Suppressor macrophage treated with lipopolysaccharide for 1 hour (primary cell): ENCODE measurements at regions not wholly inside any gene's neighbourhood (a gene's known extent, or its start where the extent isn't known, plus 50 kb on each side); places are given as distances from the start of the nearest gene placed in this dataset.

Experiments
- DNase-seq, 3 donors: peaks; one replicate each; pipeline ENCODE4 v3.0.0-alpha.2; 2020 to 2022

DNA sequence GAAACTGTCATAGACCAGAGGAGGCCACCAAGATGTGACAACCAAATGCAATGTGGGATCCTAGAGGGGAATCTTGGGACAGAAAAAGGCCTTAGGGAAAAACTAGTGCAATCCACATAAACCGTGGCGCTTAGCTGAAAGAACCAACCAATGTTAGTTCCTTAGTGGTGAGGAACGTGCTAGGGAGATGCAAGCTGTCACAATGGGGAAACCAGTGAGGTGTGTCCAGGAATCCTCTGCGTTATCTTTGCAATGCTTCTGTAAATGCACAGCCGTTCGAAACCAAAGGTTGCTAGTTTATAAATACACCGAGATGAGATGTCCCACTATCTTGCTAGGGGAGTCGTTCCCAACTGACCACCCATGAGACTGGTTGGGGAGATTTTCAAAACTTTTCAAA is 157.0 kb upstream of the ID2 start:
- no peak for DNase-seq

DNA sequence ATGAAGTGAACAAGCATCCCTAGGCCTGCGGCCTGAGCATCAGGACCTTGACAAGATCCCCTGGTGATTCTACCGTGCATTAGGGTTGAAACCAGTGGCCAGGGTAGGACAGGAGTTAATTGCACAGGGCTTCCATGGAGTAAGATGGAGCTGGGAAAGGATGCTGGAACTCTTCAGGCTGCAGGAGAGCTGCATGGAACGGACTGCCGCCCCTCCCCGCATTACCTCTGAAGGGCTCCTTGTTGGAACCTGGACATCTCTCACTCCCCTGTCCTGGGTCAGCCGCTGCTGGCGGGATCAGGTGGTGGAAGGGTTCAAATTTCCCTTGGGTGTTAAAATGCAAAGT is 156.6 kb upstream of the ID2 start:
- no peak for DNase-seq

DNA sequence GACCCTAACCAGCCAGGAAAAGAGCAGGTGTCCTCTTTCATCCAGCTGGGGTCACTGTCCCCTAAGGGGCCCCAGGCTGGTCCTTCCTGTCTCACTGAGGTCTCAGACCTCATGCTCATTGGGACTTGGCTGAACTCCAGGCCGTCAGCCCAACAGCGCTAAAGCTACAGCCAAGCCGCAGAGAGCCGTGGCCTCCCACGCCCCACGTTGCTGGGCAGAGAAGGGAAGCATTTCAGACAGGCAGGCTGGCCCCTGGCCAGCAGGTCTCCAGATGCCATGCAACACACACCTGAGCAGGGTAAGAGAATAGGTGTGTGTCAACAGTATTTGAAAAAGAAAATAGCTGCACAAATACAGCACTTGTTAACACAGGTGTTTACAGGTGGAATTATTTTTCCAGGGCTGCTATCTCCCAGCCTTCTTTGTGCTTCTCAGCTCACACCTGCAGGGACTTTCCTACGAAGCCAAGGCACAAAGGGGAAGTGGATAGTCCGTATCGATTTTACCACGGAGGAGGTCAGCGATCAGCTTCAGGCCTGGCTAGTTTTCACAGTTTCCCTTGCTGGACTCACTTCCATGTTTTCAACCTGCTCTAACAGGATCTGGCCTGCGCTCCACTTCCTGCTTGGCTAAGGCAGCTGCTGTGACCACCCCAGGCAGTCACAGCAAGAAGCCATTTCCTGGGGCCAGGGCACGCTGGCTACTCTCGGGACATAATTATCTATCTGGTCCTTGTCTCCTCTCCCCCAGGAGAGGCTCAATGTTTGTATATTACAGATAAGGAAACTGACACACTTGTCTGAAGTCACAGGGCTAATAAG is 156.1 kb upstream of the ID2 start:
- peak; percentile 73 to 86 (median 83) for DNase-seq

DNA sequence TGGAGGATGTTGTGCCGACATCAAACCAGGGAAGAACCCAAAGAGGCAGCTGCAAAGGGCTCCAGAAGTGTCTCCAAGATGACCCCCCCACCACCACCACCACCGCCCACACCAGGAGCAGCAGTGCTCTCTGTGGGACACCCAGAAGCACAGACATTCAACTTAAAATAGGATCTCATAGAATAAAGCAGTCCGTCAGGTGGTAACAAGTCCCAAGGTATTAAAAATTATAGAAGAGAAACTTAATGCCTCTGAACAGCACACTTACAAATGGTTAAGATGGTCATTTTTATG is 155.5 kb upstream of the ID2 start:
- no peak for DNase-seq

DNA sequence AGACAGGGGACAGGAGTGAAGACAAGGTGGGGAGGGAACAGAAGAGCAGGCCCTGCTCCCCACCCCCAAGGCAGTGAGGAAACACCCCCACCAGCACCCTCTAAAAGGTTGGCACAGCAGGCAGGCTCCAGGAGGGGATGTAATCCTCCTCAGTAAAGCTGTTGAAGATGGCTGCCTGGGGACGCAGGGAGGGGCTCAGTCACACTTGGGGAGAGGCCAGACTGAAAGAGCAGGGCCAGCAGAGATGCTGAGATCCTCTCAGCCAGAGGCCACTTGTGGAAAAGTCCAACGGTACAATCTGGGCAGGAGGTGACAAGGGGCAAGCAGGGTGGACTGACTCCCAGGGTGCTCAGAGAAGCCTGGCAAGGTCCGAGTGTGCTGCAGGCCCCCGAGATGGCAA is 154.8 kb upstream of the ID2 start:
- DNase-seq = no peak

DNA sequence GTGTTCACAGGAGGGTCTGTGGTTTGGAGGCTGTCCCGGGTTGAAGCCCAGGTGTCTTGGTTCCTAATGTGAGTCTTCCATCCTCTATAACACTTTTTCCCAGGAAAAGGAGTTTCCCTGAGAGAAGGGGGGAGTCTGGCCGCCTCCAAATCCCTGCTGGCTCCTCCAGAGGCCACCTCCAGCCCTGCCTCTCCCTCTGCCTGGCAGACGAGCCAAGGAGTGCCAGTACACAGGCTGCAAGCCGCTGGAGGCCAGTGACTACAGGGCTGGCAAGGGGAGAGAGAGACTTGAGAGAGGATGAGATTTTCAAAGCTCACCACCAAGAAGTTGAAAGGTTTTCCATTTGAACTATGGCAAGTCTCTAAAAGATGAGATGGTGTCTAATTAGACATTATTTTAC is 154.2 kb upstream of the ID2 start:
- DNase-seq = no peak

DNA sequence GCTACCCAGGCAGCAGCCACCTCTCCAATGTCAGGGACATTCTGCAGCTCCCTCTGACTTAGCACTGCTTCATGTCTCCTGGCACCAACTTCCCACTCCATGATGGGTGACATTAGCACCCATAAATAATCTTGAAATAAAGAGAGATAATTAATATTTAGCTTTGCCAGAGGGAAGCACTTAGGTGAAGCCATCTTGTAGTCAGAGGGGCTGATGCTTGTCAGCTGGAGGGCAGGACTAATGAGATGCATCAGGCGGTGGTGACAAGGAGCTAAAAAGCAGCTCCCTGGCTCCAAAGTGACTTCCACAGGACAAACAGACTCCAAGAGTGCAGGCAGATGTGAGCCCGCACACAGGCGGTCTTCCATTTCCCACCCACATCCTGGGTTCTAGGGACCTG is 153.0 kb upstream of the ID2 start:
- DNase-seq = no peak

DNA sequence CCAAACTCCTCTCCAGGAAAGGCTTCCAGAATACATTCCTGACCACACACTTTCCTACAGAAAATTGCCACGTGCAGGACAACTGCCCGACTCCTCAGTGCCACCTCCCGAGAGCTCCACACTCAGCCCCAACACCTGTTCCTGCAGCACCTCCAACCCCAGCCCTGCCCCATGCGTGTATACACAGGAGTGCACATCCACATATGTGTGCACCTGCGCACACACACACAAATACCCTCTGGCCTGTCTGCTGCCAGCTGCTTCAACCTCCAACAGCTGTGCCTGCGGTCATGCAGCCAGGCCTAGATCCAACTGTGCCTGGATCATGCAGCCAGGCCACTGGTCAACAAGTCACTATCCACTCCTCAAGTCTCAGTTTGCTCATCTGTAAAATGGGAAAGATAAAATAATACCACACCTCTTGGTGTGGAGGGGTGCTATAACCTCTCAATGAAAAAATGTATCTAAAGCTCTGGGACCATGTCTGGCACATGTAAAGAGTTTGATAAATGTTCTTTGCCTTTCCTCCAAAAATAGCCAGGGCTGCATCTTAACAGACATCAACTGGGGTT is 152.1 kb upstream of the ID2 start:
- no peak for DNase-seq

DNA sequence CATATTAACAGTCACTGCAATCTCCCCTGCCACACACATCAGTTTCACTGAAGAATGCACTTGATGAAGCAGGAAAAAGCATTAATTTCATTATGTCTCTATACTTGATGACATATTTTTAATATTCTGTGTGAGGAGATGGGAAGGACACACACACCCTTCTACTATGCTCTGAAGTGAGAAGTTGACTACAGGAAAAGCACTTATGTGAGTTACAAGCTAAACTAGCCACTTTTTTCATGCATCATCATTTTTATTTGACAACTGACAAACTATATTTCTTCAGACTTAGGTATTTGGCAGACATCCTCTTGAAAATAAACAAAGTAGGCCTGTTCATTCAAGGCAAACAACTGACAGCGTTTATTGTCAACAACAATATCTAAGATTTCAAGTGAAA is 150.4 kb upstream of the ID2 start:
- DNase-seq = no peak

DNA sequence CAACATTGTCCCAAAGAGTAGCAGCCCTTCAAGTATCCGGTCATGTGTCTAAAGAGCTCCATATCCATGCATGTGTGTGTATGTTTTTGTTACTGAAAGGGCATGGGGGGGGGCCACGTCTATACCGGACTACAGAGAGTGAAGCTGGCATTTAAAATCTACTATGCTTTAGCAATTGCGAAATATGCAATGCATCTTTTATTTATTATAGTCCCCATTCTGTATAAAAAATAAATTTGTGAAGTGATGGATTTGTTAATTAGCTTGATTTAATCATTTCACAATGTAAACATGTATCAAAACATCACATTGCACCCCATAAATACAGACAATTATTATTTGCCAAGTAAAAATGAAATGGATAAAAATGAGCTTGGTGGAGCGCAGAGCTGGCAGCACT is 149.4 kb upstream of the ID2 start:
- no peak for DNase-seq

DNA sequence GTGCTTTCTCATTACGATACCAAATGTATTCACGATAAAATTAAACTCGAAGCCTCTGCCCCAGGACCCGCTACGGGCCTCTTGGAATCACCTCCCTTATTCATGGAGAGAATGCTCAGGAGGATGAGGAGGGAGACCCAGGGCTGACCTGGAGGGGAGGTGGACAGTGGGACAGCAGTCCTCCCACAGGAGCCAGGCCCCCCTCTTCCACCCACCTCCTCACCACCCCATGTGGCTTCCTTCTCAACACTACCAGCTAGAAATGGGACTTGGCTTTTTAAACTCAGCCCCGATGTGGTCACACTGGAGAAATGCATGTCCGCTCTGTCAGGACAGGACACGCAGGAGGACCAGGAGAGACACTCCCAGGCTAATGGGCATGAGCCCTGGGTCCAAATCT is 147.9 kb upstream of the ID2 start:
- DNase-seq = no peak

DNA sequence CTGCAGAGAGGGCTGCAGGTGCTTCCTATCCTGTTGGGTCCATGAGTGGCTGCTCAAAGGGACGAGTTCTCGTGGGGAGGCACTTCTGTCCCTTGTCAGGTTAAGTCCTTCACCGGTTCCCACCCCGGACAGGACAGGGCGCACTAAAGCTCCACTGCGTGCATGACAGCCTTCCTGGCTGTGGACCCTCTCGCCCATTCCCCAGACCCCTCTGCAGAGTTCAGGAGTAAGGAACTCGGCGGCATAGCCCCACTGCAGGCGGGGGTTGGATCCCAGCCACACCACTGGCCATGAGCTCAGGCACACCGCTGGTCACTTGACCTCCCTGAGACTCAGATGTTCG is 147.5 kb upstream of the ID2 start:
- DNase-seq = no peak

DNA sequence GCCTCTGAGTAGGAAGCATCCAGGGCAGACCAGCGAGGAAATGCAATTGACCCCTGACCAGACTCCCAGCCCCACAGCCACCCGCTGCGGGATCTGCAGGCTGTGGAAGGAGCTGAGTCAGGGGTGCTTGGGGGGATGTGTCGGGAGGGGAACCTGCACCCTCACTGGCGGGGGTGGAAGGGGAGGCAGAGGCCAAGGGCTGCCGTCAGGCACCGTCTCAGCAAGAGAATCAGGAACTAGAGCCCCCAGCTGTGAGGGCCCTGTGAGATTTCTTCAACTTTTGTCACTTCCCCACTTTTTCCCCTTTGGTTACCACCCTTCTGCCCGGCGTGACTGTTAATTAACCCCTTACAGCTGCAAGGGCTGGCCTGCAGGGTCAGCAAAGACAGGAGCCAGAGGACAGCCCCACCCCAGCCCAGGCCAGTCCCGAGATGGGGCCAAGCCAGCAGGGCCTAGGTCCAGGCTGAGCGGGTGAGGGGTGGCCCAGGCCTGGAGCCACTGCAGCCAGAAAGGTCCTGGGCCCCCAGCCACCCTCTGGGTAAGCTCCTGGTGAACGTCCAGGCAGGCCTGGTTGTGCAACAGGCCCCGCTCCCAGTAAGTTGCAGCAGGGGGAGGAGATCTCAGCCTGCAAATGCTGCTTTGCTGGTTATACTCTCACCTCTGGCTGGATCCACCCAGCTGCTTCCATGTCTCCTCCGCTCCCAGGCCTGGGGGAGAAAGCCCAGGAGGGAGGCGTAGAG is 147.0 kb upstream of the ID2 start:
- DNase-seq = peak; percentile 90 to 96 (median 93)

DNA sequence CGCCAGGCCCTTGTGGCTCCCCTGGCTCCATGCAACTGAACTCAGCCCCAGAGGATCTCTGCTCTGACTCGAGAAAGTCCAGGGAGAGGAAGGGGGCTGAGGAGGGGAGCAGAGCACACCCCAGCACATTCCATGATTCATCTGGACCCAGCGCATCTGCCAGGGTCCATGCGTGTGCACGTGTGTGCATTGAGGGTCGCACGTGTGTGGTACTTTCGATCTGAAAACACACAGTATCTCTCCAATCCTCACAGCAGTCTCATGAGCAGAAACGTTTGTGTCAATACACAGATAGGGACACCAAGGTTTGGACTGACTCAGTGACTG is 146.4 kb upstream of the ID2 start:
- no peak for DNase-seq

DNA sequence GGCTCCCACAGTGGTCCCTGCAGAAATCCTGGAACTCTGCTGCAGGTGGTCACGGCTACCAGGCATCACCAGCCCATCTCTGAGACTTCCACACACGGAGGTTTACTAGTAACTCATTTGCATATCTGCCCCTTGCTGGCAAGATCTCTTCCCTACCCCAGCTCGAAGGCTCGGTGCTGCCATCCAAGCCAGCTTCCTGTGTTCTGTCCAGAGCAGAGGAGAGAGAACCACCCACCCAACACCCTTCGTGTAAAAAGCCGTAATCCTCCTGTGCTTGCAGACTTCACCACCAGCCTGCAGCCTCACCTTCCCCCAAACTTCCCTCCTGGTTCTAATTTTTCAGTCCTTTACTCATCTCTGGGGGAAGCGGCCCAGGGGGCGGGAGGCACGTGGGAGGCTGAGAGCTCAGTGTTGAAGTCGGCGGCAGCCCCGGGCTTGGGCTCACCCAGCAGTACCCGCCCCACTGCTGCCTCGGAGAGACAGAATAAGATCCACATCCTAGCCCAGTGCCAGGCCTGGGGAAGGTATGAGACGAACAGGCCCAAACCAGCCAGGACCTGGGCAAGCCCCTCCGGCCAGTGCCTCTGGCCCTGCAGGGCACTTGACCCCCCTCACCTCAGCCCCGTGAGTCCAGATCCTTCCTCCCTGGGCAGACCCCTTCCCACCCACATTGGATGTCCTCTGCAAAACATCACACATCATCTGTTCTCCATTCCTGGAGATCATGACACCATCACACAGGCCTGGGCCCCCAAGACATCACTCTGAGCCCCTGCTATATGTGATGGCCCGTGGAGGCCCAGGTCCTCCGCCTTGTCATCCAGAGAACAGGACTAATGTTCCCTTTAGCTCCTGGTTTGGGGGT is 145.8 kb upstream of the ID2 start:
- DNase-seq = peak; percentile 51 to 64 (median 64)

DNA sequence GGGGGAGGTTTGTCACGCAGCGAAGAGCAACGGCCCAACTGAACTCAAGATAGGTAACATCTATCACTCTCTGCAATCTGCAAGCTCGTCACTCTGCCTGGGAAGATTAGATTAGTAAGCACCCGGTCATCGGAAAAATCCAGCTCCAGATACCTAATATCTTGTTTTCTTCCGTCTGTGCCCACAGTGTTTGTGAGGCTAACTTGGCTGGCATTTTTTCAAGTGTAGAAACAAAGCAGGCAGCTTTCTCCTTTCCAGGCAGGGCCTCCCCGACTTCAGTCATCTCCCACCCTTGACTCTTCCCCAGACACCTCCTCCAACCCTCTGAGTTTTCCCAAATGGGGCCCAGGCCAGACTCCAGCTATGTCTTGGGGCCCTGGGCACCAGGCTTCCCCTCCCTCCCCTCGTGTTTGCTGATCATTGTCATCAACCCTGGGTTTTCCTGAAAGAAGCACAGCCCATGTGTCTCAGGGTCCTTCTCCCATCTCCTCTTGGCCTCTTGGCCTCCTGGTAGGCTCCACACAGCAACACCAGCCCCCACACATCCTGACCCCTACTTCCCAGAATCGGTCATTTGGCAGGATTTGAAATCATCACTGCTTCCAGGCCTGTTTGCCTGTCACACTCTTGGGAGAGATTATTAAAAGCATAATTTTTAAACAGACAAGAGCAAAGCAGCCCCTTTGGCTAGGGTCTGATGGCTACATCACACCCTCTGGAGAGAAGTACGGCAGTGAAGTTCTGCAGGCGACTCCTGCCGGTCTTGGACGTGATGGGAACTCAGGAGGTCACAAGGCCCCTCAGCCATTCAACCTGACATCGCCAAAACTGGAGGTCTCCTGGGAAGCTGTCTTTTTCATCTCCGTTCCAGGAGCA is 144.9 kb upstream of the ID2 start:
- DNase-seq = peak in 2 of 3 donors; percentile 40 to 54

DNA sequence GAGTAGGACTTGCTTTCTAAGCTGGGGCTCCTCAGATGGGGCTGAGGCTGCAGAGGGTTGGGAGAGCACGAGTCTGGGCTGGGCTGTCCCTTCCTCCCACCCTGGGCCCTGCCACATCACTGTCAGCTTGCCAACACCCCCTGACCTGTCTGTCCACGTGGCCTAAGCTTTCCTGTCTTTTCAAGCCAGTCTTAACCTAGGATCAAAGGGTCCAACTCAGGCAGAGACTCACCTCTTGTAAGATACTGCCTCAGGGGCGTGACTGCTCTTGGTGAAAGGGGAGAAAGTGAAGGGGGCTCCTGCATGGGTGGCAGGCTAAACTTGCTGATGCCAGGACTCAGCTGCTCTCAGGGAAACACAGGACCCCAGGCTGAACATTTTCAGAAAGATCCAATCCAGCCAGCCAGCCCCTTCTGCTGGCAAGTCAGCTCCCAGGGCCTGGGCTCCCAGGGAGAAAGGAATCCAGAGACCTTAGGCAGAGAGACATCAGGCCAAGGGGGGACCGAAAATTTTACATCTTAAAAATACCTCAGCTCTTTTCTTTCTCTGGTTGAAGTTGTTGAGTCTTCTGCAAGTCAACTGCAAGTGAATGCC is 144.2 kb upstream of the ID2 start:
- DNase-seq = peak; percentile 25 to 57 (median 41)

DNA sequence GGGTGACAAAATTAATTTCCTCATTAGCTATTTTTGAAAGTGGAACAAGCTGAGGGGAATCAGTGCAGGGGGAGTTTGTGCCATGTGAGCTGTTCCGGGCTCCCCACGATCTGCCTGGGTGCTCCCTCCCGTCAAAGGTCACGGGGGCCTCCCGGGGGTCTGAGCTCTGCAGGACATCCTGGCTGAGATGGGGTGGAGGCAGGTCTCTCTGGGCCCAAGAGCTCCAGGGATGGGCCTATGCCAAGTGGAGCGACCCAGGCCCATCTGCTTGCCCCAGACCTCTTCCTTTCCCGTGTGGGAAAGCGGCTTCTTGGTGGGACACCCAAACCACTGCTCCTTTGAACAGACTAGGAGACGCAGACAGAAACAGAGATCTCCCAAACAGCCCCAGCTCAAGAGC is 143.3 kb upstream of the ID2 start:
- DNase-seq = peak in 2 of 3 donors; percentile 40 to 53

DNA sequence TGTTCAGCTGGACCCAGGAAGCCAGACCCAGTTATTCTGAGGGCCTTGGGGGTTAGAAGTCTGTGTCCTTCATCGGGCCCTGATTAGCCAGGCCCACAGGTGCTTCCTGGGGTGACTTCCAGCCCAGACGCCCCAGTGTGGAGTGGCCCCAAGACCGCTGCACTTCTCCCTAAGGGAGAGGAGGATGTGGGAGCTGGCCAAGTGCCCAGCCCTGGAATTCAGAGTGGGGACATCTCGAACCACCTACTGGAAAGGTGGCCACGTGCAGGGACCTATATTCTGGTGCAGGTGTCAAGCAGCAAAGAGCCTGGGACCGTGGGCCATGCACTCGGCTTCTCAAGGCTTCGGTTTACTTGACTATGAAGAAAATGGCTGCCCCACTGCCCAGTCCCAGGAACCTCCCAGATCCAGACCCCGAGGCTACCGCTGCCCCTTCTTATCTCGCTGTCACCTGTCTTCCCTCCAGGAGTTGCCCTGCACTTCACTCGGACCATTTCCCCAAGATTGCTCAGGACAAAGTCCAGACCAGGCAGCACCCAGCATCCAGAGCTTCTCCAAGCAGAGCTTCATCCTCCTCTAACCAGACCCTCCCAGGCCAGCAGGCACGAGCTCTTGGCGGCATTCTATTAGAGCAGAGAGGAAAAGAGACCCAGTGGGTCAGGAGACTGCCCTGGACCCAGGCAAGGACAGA is 142.8 kb upstream of the ID2 start:
- DNase-seq = no peak

DNA sequence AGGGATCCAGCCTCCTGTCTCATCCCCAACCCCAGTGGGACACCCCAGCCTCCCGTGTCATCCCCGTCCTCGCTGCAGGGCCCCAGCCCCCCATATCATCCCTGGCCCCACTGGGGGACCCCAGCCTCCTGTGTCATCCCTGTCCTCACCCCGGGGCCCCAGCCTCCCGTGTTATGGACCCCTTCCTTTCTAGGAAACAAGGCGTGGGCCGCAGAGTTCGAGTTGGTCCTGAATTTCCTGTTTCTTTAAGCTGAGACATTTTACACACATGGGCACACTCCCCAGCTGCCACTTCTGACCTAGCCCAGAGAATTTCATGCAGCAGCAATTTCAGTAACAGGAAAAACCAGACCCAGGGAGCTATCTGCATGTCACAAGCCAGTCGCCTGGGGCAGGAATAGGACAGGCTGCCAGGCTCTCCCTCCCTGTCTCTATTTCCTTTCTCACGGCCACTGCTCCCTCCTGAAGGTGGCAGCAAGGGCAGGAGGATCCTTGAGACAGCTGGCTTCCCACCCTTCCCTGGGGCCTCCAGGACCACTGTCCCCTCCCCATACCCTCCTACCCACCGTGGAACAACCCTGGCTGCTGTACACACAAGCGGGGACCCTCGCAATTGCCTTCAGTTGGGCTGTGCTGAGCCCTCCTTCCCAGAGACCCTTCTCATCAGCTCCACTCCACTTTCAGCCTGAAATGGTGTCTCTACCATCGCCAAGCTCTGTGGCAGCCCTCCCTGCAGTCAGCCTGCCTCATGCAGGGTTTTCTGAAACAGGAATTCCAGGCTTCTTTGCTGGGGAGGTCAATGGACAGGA is 141.9 kb upstream of the ID2 start:
- DNase-seq = peak; percentile 78 to 86 (median 81)

DNA sequence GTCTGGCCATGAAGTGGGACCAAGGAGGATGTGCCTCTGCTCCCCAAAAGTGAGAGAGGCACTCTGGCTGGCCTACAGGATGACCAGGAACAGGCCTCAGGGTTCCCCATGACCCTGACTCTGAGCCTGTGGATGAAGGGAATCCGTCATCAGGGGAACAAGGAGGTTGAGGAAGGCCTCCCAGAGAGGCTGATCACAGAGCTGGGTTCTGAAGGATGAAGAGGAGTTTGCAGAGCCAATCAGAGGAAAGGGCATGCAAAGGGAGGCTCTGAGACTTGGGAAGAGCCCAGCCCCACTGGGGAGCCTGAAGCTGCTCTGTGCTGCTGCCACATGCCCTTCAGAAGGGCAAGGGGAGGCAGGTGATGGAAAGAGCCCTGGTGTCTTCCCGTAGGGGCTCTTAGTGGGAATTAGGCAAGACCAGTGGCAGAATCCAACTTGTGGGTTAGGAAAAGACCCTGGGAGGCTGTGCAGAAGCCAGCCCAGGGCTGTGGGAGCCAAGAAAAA is 141.3 kb upstream of the ID2 start:
- no peak for DNase-seq
